ENCODE measurements at regions not wholly inside any gene's neighbourhood (a gene's known extent, or its start where the extent isn't known, plus 50 kb on each side); places are given as distances from the start of the nearest gene placed in this dataset.

DNA sequence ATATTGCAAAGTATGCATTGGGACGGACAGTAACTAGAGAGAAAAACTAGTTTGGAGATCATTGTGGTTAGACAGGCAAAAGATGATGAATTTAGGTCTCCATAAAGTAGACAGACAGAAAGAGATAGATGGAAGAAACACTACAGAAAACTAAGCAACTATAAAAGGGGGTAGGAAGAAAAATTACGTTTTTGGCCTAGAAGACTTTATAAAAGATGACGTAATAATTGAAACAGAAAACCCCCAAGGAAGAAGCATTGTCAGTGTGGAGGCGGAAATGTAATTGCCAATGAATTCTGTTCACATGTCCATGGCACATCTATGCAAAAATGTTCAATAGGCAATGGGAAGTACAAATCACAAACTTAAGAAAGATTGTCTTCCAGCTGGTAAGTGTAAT lies 1211.5 kb upstream of the ZEB2 start:
- intact Hi-C loops (cut with micrococcal nuclease), result no loop called here
- H3K4me1 Mint-ChIP-seq (ENCODE audit: low read depth), result no peaks in the 10 kb centered on the region
- no peak overlapping the region for H3K27ac Mint-ChIP-seq

DNA sequence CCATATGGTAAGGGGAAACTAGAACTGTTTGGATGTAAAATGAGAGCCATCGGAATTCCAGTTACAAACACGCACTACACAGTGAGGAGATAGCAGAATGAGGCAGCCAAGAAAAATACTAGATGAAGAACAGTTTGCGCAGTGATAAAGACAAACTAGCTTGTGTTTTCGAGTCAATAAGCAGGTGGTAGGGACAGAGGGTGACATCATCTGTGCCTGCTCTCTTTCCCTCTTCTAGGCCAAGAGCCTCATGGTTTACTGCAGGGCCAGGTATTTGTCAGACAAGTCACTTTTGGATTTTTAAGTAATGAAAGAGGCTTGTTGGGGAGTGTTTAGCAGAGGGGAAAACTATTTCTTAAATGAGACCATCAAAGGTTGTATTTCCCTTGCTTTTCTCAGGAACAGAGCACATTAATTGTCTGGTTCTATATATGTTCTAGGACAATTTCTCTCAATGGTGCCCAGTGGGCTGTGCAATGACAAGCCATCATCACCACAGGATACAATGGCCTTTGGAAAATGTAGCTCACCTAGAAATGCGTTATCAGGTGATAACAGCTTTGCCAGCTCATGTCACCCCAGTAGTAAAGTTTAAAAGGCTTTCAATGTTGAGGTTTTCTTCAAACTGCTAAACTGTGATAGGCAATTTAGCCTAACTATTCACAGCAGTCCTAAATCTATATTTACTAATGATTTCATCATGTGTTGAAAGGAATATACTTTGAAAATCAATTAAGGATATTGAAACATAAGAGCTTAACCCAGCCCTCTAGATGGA lies 1210.3 kb upstream of the ZEB2 start:
- no peaks in the 10 kb centered on the region for H3K36me3 Mint-ChIP-seq (ENCODE audit: low read depth)
- H3K27ac Mint-ChIP-seq, result no peak overlapping the region
- H3K4me1 Mint-ChIP-seq (ENCODE audit: low read depth), result no peaks in the 10 kb centered on the region
- DNase-seq (ENCODE audit: low spot score), result no peak
- no peaks in the 10 kb centered on the region for H3K9me3 Mint-ChIP-seq
- intact Hi-C loops (cut with micrococcal nuclease), result no loop called here
- H3K4me3 Mint-ChIP-seq, result no peak overlapping the region
- H3K27me3 Mint-ChIP-seq (ENCODE audit: insufficient read depth), result peaks cover 1% of the 10 kb centered on the region

More for the DNA sequence above, 1211.5 kb upstream of the ZEB2 start:
- H3K4me3 Mint-ChIP-seq, result no peak overlapping the region
- DNase-seq (ENCODE audit: low spot score), result no peak
- H3K9me3 Mint-ChIP-seq, result no peaks in the 10 kb centered on the region
- peaks cover 1% of the 10 kb centered on the region for H3K27me3 Mint-ChIP-seq (ENCODE audit: insufficient read depth)
- no peaks in the 10 kb centered on the region for H3K36me3 Mint-ChIP-seq (ENCODE audit: low read depth)

DNA sequence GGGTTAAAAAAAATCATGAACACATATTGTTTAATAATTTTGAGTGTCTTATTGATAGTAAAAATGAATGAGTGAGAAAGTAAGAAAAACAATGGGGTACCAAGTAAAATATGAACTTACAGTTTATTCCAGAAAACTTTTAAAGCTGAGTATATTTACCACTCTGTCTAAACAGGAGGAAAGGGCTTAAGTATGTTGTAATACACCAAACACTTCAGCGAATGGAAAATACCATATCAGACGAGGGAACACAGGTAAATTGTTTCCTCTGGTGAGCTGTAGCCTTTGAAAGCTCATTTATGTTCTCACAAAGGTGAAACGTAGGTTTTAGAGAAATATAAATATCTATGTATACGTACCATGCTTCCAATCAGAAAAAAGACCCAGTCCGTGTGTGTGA lies 1209.6 kb upstream of the ZEB2 start:
- H3K9me3 Mint-ChIP-seq, result no peaks in the 10 kb centered on the region

DNA sequence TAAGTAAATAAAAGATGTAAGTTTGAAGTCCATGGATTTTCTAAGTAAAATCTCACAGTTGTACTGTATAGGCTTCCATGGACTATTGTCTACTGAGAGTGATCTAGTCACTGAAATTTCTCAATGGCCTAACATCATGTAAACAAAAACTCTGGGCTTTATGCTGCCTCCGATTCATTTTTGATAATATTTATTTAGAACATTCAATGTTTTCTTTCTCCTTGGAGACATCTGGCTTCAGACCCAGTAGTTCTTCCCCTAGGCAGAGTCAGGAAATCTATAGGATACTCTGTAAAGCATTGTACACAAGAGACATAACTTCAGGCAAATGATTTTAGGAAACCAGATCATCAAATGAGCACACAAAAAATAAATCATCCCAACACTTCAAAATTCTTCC lies 1208.6 kb upstream of the ZEB2 start:
- no peaks in the 10 kb centered on the region for H3K36me3 Mint-ChIP-seq (ENCODE audit: low read depth)
- no peak overlapping the region for H3K4me3 Mint-ChIP-seq
- no peaks in the 10 kb centered on the region for H3K9me3 Mint-ChIP-seq
- peaks cover 1% of the 10 kb centered on the region for H3K27me3 Mint-ChIP-seq (ENCODE audit: insufficient read depth)
- intact Hi-C loops (cut with micrococcal nuclease), result no loop called here
- no peak overlapping the region for H3K27ac Mint-ChIP-seq
- DNase-seq (ENCODE audit: low spot score), result no peak
- H3K4me1 Mint-ChIP-seq (ENCODE audit: low read depth), result no peaks in the 10 kb centered on the region

More for the DNA sequence above, 1209.6 kb upstream of the ZEB2 start:
- no peak for DNase-seq (ENCODE audit: low spot score)
- H3K27me3 Mint-ChIP-seq (ENCODE audit: insufficient read depth), result peaks cover 1% of the 10 kb centered on the region
- intact Hi-C loops (cut with micrococcal nuclease), result no loop called here
- H3K27ac Mint-ChIP-seq, result no peak overlapping the region
- no peaks in the 10 kb centered on the region for H3K36me3 Mint-ChIP-seq (ENCODE audit: low read depth)
- H3K4me1 Mint-ChIP-seq (ENCODE audit: low read depth), result no peaks in the 10 kb centered on the region
- H3K4me3 Mint-ChIP-seq, result no peak overlapping the region

DNA sequence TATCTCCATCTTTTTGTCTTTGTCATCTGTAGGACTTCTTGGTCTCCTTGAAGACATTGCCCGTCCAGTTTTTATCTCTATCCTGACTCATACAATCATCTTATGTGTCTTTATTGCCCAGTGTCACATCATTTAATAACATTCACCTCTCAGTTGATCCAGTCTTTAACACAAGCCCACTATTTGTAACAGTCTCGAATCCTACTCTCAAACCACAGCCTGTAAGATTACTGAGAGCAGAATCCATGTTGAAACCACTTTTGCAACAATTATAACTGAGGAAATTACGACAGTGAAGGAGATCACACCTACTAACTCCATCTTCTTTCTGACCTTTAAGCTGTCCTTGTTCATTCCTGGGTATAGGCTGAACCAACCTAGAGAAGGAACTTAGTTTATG lies 1206.0 kb upstream of the ZEB2 start:
- intact Hi-C loops (cut with micrococcal nuclease), result no loop called here
- no peak for DNase-seq (ENCODE audit: low spot score)
- Mint-ChIP-seq H3K9me3 (no peaks in the 10 kb centered on the region), H3K27ac (no peak overlapping the region), H3K4me3 (no peak overlapping the region), H3K36me3 (ENCODE audit: low read depth) (no peaks in the 10 kb centered on the region), H3K27me3 (ENCODE audit: insufficient read depth) (no peaks in the 10 kb centered on the region), H3K4me1 (ENCODE audit: low read depth) (no peaks in the 10 kb centered on the region)

DNA sequence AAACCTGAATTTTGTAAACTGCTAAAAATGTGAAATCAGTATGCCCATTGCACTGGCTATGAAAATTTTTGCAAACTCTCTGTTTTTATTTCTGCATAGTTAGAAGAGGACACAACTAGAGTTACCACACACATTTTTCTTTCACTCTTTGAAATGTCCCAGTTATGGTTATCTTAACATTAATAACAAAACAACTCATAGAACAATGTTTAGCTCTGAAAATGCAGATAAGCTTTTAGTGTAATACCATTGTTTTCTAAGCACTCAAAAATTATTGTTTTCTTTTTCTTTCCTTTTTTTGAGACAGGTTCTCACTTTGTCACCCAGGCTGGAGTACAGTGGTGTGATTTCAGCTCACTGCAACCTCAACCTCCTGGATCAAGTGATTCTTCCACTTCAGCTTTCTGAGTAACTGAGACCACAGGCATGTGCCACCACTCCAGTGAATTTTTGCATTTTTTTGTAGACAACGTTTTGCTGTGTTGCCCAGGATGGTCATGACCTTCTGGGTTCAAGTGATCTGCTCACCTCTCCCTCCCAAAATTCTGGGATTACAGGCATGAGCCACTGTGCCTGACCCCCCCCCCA lies 1204.5 kb upstream of the ZEB2 start:
- Mint-ChIP-seq H3K9me3 (no peaks in the 10 kb centered on the region), H3K4me1 (ENCODE audit: low read depth) (no peaks in the 10 kb centered on the region), H3K4me3 (no peak overlapping the region), H3K36me3 (ENCODE audit: low read depth) (no peaks in the 10 kb centered on the region), H3K27me3 (ENCODE audit: insufficient read depth) (no peaks in the 10 kb centered on the region), H3K27ac (no peak overlapping the region)
- intact Hi-C loops (cut with micrococcal nuclease), result no loop called here
- no peak for DNase-seq (ENCODE audit: low spot score)

DNA sequence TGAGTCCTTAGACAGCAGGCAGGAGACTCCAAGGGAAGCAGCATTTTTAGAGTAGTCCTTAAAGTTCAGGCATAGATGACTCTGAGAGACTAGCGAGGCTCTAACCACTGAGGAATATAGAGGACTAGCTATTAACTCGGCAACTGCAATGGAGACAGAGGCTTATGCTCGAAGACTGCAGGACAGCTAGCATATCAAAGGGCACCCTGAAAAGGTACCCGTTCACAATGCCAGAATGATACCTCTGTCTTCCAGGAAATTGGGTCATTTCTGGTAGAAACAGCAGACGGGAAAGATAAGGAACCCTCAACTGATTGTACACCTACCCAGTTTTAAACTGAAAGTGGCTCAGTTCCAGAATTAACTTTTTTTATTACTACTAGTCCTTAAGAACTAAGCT lies 1204.0 kb upstream of the ZEB2 start:
- intact Hi-C loops (cut with micrococcal nuclease), result no loop called here
- Mint-ChIP-seq H3K4me3 (no peak overlapping the region), H3K9me3 (no peaks in the 10 kb centered on the region), H3K27ac (no peak overlapping the region), H3K36me3 (ENCODE audit: low read depth) (no peaks in the 10 kb centered on the region), H3K4me1 (ENCODE audit: low read depth) (no peaks in the 10 kb centered on the region), H3K27me3 (ENCODE audit: insufficient read depth) (no peaks in the 10 kb centered on the region)
- DNase-seq (ENCODE audit: low spot score), result no peak

DNA sequence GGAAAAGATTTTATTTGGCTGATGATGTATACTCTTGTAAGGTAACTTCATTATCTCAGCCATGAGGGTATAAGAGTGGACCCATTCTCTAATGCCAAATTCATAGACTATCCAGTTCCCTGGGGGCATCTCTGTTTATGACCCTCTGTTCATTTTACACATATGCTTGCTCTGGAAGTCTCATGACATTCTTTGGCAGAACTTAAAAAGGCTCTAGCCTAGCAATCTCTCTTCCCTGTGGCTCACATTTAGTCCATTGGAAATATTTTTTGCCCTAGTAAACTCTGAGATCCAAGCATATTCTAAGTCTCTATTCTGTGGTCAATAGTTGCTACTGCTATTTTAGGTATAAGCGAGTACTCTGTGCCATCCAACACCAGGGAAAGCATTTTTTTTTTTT lies 1201.8 kb upstream of the ZEB2 start:
- H3K4me1 Mint-ChIP-seq (ENCODE audit: low read depth), result no peaks in the 10 kb centered on the region
- H3K36me3 Mint-ChIP-seq (ENCODE audit: low read depth), result no peaks in the 10 kb centered on the region
- H3K27ac Mint-ChIP-seq, result no peak overlapping the region
- no peaks in the 10 kb centered on the region for H3K9me3 Mint-ChIP-seq
- no peak for DNase-seq (ENCODE audit: low spot score)
- H3K27me3 Mint-ChIP-seq (ENCODE audit: insufficient read depth), result no peaks in the 10 kb centered on the region
- H3K4me3 Mint-ChIP-seq, result no peak overlapping the region
- intact Hi-C loops (cut with micrococcal nuclease), result no loop called here

DNA sequence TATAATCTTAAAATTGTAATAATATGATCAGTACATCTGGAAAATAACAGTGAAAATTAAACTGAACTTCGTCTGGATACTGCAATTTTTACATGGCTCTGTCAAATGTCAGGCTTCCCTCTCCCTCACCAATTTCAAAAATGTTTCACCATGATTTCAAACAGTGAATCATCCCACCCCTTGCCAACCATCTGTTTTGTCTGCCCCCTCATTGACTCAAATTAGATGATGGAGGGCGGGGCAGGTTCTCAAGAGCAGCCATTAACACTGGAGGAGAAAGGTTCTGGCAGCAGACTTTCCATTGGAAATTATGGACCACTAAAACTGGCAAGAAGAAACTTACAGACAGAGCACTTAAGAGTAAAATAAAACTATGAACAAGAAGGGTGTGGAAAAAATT lies 1195.7 kb upstream of the ZEB2 start:
- DNase-seq (ENCODE audit: low spot score), result no peak
- intact Hi-C loops (cut with micrococcal nuclease), result no loop called here
- H3K4me1 Mint-ChIP-seq (ENCODE audit: low read depth), result no peaks in the 10 kb centered on the region
- peaks cover 2% of the 10 kb centered on the region for H3K27me3 Mint-ChIP-seq (ENCODE audit: insufficient read depth)
- no peaks in the 10 kb centered on the region for H3K36me3 Mint-ChIP-seq (ENCODE audit: low read depth)
- no peak overlapping the region for H3K27ac Mint-ChIP-seq
- no peak overlapping the region for H3K4me3 Mint-ChIP-seq
- H3K9me3 Mint-ChIP-seq, result peaks cover 5% of the 10 kb centered on the region

DNA sequence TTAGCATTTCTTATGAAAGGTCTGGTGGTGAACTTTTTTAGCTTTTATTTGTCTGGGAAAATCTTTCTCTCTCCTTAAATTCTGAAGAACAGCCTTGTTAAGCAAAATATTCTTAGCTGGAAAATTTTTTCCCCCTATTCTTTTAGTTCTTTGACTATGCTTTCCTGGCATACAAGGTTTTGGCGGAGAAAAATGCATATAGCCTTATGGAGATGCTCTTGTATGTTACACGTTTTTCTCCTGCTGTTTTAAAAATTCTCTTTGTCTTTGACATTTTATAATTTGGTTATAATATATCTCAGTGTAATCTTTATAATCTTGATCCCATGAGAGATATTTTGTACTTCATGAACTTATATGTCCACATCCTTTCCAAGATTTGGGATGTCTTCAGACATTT lies 1190.4 kb upstream of the ZEB2 start:
- Mint-ChIP-seq H3K9me3 (peaks cover 5% of the 10 kb centered on the region), H3K4me3 (no peak overlapping the region), H3K27me3 (ENCODE audit: insufficient read depth) (peaks cover 2% of the 10 kb centered on the region), H3K36me3 (ENCODE audit: low read depth) (no peaks in the 10 kb centered on the region), H3K4me1 (ENCODE audit: low read depth) (no peaks in the 10 kb centered on the region), H3K27ac (no peak overlapping the region)
- DNase-seq (ENCODE audit: low spot score), result no peak
- intact Hi-C loops (cut with micrococcal nuclease), result no loop called here

DNA sequence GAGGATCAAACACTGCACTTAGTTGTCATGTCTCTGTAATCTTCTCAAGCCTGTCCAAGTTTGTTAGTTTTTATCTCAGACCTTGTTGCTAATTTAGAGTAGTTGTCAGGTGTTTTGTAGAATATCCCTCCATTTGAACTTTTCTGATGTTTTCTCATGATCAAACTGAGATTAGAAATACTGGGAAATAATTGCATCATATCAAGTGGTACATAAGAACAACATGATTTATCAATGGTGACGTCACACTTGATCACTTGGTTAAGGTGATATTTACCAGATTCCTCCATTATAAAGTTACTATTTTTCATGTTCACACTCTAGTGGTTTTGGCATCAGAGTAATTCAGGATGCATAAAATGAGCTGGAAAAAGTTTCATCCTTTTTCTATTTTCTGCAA lies 1182.4 kb upstream of the ZEB2 start:
- H3K4me3 Mint-ChIP-seq, result no peak overlapping the region
- no peak for DNase-seq (ENCODE audit: low spot score)
- intact Hi-C loops (cut with micrococcal nuclease), result no loop called here
- H3K27ac Mint-ChIP-seq, result no peak overlapping the region
- H3K4me1 Mint-ChIP-seq (ENCODE audit: low read depth), result no peaks in the 10 kb centered on the region
- no peaks in the 10 kb centered on the region for H3K9me3 Mint-ChIP-seq
- no peaks in the 10 kb centered on the region for H3K27me3 Mint-ChIP-seq (ENCODE audit: insufficient read depth)
- H3K36me3 Mint-ChIP-seq (ENCODE audit: low read depth), result no peaks in the 10 kb centered on the region

DNA sequence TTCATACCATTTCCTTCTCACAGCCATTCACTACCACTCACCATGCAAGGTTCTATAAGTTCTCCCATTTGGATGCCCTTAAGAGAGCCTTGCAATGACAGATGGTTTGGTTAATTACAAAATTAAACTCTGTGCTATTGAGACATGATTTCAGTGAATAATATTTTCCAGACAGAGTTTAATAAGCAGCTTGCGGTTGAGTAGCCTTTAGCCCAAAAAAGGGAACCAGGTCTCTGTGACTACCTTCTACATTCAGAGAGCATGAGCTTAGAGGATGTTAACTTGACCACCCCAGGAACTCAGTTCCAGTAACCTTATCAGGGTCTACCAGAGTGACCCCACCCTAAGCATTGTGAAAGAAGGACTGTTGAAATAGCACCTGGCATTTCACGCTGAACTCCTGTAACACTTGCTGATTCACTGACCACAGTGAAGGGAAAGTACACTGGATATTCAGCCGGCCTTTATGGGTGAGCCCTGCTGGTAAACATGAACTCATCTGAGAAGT lies 1173.1 kb upstream of the ZEB2 start:
- Mint-ChIP-seq H3K27ac (no peak overlapping the region), H3K27me3 (ENCODE audit: insufficient read depth) (no peaks in the 10 kb centered on the region), H3K4me3 (no peak overlapping the region), H3K9me3 (no peaks in the 10 kb centered on the region), H3K4me1 (ENCODE audit: low read depth) (no peaks in the 10 kb centered on the region), H3K36me3 (ENCODE audit: low read depth) (no peaks in the 10 kb centered on the region)
- DNase-seq (ENCODE audit: low spot score), result no peak
- intact Hi-C loops (cut with micrococcal nuclease), result no loop called here

DNA sequence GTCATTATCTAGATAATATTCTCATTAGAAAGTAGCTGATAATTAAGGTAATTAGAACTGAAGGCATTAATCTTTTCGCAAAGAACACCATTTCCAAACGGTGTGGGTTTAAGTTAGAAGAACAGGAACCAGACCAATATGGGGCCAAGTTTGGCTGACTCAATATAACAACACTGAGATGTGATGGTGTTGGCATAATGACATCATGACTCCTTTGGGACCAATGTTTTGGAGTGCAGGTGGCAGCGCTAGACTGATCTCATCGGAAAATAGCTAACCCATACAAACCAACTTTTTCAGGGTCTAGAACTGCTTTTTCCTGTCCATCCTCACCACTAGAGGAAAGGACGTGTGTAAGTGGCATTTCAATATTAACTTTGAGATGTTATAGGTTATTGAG lies 1171.7 kb upstream of the ZEB2 start:
- H3K27ac Mint-ChIP-seq, result no peak overlapping the region
- intact Hi-C loops (cut with micrococcal nuclease), result no loop called here
- no peaks in the 10 kb centered on the region for H3K27me3 Mint-ChIP-seq (ENCODE audit: insufficient read depth)

More for the DNA sequence above, 1171.7 kb upstream of the ZEB2 start:
- Mint-ChIP-seq H3K9me3 (no peaks in the 10 kb centered on the region), H3K36me3 (ENCODE audit: low read depth) (no peaks in the 10 kb centered on the region), H3K4me1 (ENCODE audit: low read depth) (no peaks in the 10 kb centered on the region), H3K4me3 (no peak overlapping the region)
- no peak for DNase-seq (ENCODE audit: low spot score)

Measured in activated T-helper 1 cell treated with anti-CD3 and anti-CD28 coated beads, Interleukin-12 subunit alpha, Interleukin-12 subunit beta, Interleukin-2, Interleukin-4 antibody, amounts not matched to agents 30 ng/mL and 10 ng/mL and 1 ng/mL, durations not matched to agents 14 hours and 24 hours and 36 hours (primary cell).